KG1 (cell line): ENCODE measurements at regions not wholly inside any gene's neighbourhood (a gene's known extent, or its start where the extent isn't known, plus 50 kb on each side); places are given as distances from the start of the nearest gene placed in this dataset.

Experiments
- DNase-seq: peaks from one replicate; lab custom pipeline; 2025; lab: John Stamatoyannopoulos, UW

- DNase-seq = no peak
These were observed 396.1 kb upstream of the PLXNA2 start for GRCh38 chr1:208640295-208640694.

- DNase-seq = no peak
These were observed 397.5 kb upstream of the PLXNA2 start for GRCh38 chr1:208641579-208642280.

- DNase-seq = no peak
These were observed 398.9 kb upstream of the PLXNA2 start for GRCh38 chr1:208643005-208643597.

GRCh38 chr1:208644401-208645160, 400.4 kb upstream of the PLXNA2 start:
- no peak for DNase-seq

GRCh38 chr1:208646431-208646830, 402.2 kb upstream of the PLXNA2 start:
- no peak for DNase-seq

- no peak for DNase-seq
These were observed 404.0 kb upstream of the PLXNA2 start for GRCh38 chr1:208648146-208648545.

GRCh38 chr1:208652296-208653160, 408.3 kb upstream of the PLXNA2 start:
- DNase-seq = no peak

- no peak for DNase-seq
These were observed 409.2 kb upstream of the PLXNA2 start for GRCh38 chr1:208653426-208653825.

GRCh38 chr1:208654241-208654640, 410.1 kb upstream of the PLXNA2 start:
- no peak for DNase-seq

- DNase-seq = no peak
These were observed 421.8 kb upstream of the PLXNA2 start for GRCh38 chr1:208665936-208666335.

- DNase-seq = no peak
These were observed 424.8 kb upstream of the PLXNA2 start for GRCh38 chr1:208668991-208669390.

- no peak for DNase-seq
These were observed 426.6 kb upstream of the PLXNA2 start for GRCh38 chr1:208670778-208671177.

GRCh38 chr1:208681878-208682663, 437.9 kb upstream of the PLXNA2 start:
- no peak for DNase-seq

GRCh38 chr1:208682664-208683013, 438.5 kb upstream of the PLXNA2 start:
- no peak for DNase-seq

GRCh38 chr1:208683141-208683540, 439.0 kb upstream of the PLXNA2 start:
- no peak for DNase-seq

- no peak for DNase-seq
These were observed 440.0 kb upstream of the PLXNA2 start for GRCh38 chr1:208684192-208684591.

- DNase-seq = no peak
These were observed 442.4 kb upstream of the PLXNA2 start for GRCh38 chr1:208686592-208686991.

- DNase-seq = no peak
These were observed 444.6 kb upstream of the PLXNA2 start for GRCh38 chr1:208688656-208689315.

- no peak for DNase-seq
These were observed 446.8 kb upstream of the PLXNA2 start for GRCh38 chr1:208691012-208691411.

- DNase-seq = no peak
These were observed 465.8 kb upstream of the PLXNA2 start for GRCh38 chr1:208709981-208710380.

GRCh38 chr1:208714323-208714722, 470.1 kb upstream of the PLXNA2 start:
- no peak for DNase-seq
